HEK293 (cell line): ENCODE measurements at regions not wholly inside any gene's neighbourhood (a gene's known extent, or its start where the extent isn't known, plus 50 kb on each side); places are given as distances from the start of the nearest gene placed in this dataset.

Source experiments
- CTCF ChIA-PET: fragments of 350-600 bp; formaldehyde crosslinking; extraction: SDS; loops from one replicate; lab custom pipeline; 2021; ENCODE audit warnings: antibody characterized with exemption; lab: Yijun Ruan, JAX
- POLR2A ChIA-PET: fragments of 300-600 bp; formaldehyde crosslinking; extraction: SDS; loops from one replicate; lab custom pipeline; 2020; ENCODE audit warnings: antibody characterized with exemption, inconsistent platforms; lab: Yijun Ruan, JAX
- H3K27ac ChIP-seq: fragments of 200-500 bp; sonication (Bioruptor generic); 2 replicates; pipeline ENCODE4 v1.5.1; 2014; ENCODE audit warnings: low read depth, low read length, control low read depth, inconsistent platforms; ENCODE audit errors: extremely low read depth
- H3K36me3 ChIP-seq, 2 experiments: fragments of 200-500 bp in 1 of 2; sonication (Bioruptor generic) in 1 of 2; 1 replicate in 1 of 2; 2 replicates in 1 of 2; pipeline ENCODE4 v1.5.1; 2014 to 2017; ENCODE audit warnings: inconsistent platforms in 2 of 2, low read length in 2 of 2; ENCODE audit not compliant: control insufficient read depth in 2 of 2, insufficient read depth in 1 of 2
- H3K4me1 ChIP-seq: fragments of 200-500 bp; sonication (Bioruptor generic); 2 replicates; pipeline ENCODE4 v1.5.1; 2014; ENCODE audit warnings: mild to moderate bottlenecking, low read length, inconsistent platforms; ENCODE audit not compliant: control insufficient read depth, insufficient read depth
- H3K4me3 ChIP-seq: 2 replicates; pipeline ENCODE4 v1.5.1; 2011; ENCODE audit warnings: low read depth, mild to moderate bottlenecking, control low read depth, low read length, moderate library complexity
- H3K9me3 ChIP-seq: fragments of 200-500 bp; sonication (Bioruptor generic); 2 replicates; pipeline ENCODE4 v1.5.1; 2014; ENCODE audit warnings: low read depth, low read length, inconsistent platforms; ENCODE audit not compliant: control insufficient read depth, insufficient read depth
- AEBP2 ChIP-seq: fragments of 450-650 bp; formaldehyde crosslinking; IDR thresholded peaks from 2 replicates; pipeline ENCODE4 v1.5.1; 2016; ENCODE audit warnings: missing biosample characterization, missing genetic modification characterization, borderline replicate concordance
- ATF2 ChIP-seq: fragments of 450-650 bp; formaldehyde crosslinking; IDR thresholded peaks from 2 replicates; pipeline ENCODE4 v1.5.1; 2016; ENCODE audit warnings: missing biosample characterization, missing genetic modification characterization, low read depth
- KLF10 ChIP-seq: fragments of 450-650 bp; IDR thresholded peaks from 2 replicates; pipeline ENCODE4 v1.5.1; 2018; ENCODE audit warnings: missing biosample characterization, mild to moderate bottlenecking, missing genetic modification characterization
- PRDM10 ChIP-seq: fragments of 450-650 bp; formaldehyde crosslinking; IDR thresholded peaks from 2 replicates; pipeline ENCODE4 v1.5.1; 2016; ENCODE audit warnings: missing biosample characterization, missing genetic modification characterization
- SCRT2 ChIP-seq: fragments of 450-650 bp; formaldehyde crosslinking; IDR thresholded peaks from 2 replicates; pipeline ENCODE4 v1.5.1; 2016; ENCODE audit warnings: missing biosample characterization, missing genetic modification characterization
- ZFP69B ChIP-seq: fragments of 450-650 bp; formaldehyde crosslinking; IDR thresholded peaks from 2 replicates; pipeline ENCODE4 v1.5.1; 2016; ENCODE audit warnings: missing biosample characterization, missing genetic modification characterization
- ZNF174 ChIP-seq: fragments of 450-650 bp; formaldehyde crosslinking; IDR thresholded peaks from 2 replicates; pipeline ENCODE4 v1.5.0; 2017; ENCODE audit warnings: missing biosample characterization, mild to moderate bottlenecking, missing genetic modification characterization
- ZNF19 ChIP-seq: fragments of 450-650 bp; formaldehyde crosslinking; IDR thresholded peaks from 2 replicates; pipeline ENCODE4; 2016; ENCODE audit warnings: missing biosample characterization, missing genetic modification characterization, low read depth
- ZNF24 ChIP-seq: fragments of 450-650 bp; formaldehyde crosslinking; IDR thresholded peaks from 2 replicates; pipeline ENCODE4 v1.5.1; 2016; ENCODE audit warnings: missing biosample characterization, missing genetic modification characterization
- ZNF302 ChIP-seq: fragments of 450-650 bp; formaldehyde crosslinking; IDR thresholded peaks from 2 replicates; pipeline ENCODE4 v1.5.1; 2016; ENCODE audit warnings: missing biosample characterization, missing genetic modification characterization, low read depth
- ZNF366 ChIP-seq: fragments of 450-650 bp; formaldehyde crosslinking; conservative IDR thresholded peaks from 2 replicates; pipeline ENCODE4 v1.5.1; 2016; ENCODE audit warnings: missing biosample characterization, missing genetic modification characterization
- ZNF391 ChIP-seq: fragments of 450-650 bp; formaldehyde crosslinking; IDR thresholded peaks from 2 replicates; pipeline ENCODE4 v1.5.1; 2016; ENCODE audit warnings: low read depth, missing biosample characterization, missing genetic modification characterization, borderline replicate concordance
- ZNF394 ChIP-seq: fragments of 450-650 bp; formaldehyde crosslinking; IDR thresholded peaks from 2 replicates; pipeline ENCODE4 v1.5.1; 2016; ENCODE audit warnings: missing biosample characterization, missing genetic modification characterization, mild to moderate bottlenecking, moderate library complexity, borderline replicate concordance
- ZNF530 ChIP-seq: fragments of 450-650 bp; formaldehyde crosslinking; IDR thresholded peaks from 2 replicates; pipeline ENCODE4 v1.5.1; 2016; ENCODE audit warnings: low read depth, missing biosample characterization, missing genetic modification characterization
- ZNF544 ChIP-seq: fragments of 450-650 bp; formaldehyde crosslinking; IDR thresholded peaks from 2 replicates; pipeline ENCODE4 v1.5.0; 2017; ENCODE audit warnings: missing biosample characterization, missing genetic modification characterization
- ZNF548 ChIP-seq: fragments of 450-650 bp; formaldehyde crosslinking; IDR thresholded peaks from 2 replicates; pipeline ENCODE4 v1.5.1; 2016; ENCODE audit warnings: missing biosample characterization, missing genetic modification characterization
- ZNF580 ChIP-seq: fragments of 450-650 bp; formaldehyde crosslinking; IDR thresholded peaks from 2 replicates; pipeline ENCODE4 v1.5.1; 2016; ENCODE audit warnings: missing biosample characterization, missing genetic modification characterization
- ZNF623 ChIP-seq: fragments of 450-650 bp; formaldehyde crosslinking; IDR thresholded peaks from 2 replicates; pipeline ENCODE4 v1.5.1; 2016; ENCODE audit warnings: missing biosample characterization, missing genetic modification characterization
- ZNF670 ChIP-seq: fragments of 450-650 bp; formaldehyde crosslinking; IDR thresholded peaks from 2 replicates; pipeline ENCODE4 v1.5.1; 2016; ENCODE audit warnings: missing biosample characterization, missing genetic modification characterization, low read depth

- Histone ChIP-seq H3K27ac (no peak overlapping the region), H3K4me1 (no peaks in the 10 kb centered on the region), H3K9me3 (no peaks in the 10 kb centered on the region), H3K36me3 (no peaks in the 10 kb centered on the region), H3K4me3 (no peak overlapping the region)
- ChIA-PET POLR2A (no interaction called here), CTCF (interaction anchor here (0.6 to 0.9 kb wide), 3 partner anchors 13 to 477 kb away, joined by 3 read pairs; no protein-coding TSS in a partner anchor)
- TF ChIP-seq SCRT2 (tag by site-specific recombination), result peak; percentile 35; the same call in 1 of the 2 replicates
- TF ChIP-seq ZNF670, result no peak
- no peak for TF ChIP-seq ZFP69B
Observed at GRCh38 chr6:40708049-40708448, 120.9 kb upstream of the LRFN2 start.

GRCh38 chr6:40706178-40706577 is 119.0 kb upstream of the LRFN2 start:
- Histone ChIP-seq H3K36me3 (no peaks in the 10 kb centered on the region), H3K4me1 (no peaks in the 10 kb centered on the region), H3K9me3 (no peaks in the 10 kb centered on the region), H3K4me3 (no peak overlapping the region), H3K27ac (no peak overlapping the region)
- CTCF ChIA-PET, result interaction anchor here (0.5 to 0.8 kb wide), 2 partner anchors 12 to 397 kb away, joined by 3 read pairs; no protein-coding TSS in a partner anchor
- POLR2A ChIA-PET, result no interaction called here
- TF ChIP-seq ZNF394 (tag by site-specific recombination) (no peak), ZNF391 (no peak), ZNF24 (tag by site-specific recombination) (no peak), ZNF623 (no peak)

GRCh38 chr6:40705354-40705753 is 118.2 kb upstream of the LRFN2 start:
- Histone ChIP-seq H3K27ac (no peak overlapping the region), H3K36me3 (no peaks in the 10 kb centered on the region), H3K4me3 (no peak overlapping the region), H3K9me3 (no peaks in the 10 kb centered on the region), H3K4me1 (no peaks in the 10 kb centered on the region)
- ChIA-PET CTCF (no interaction called here), POLR2A (no interaction called here)
- no peak for TF ChIP-seq ZNF580 (tag by site-specific recombination)
- no peak for TF ChIP-seq ZNF544 (tag by site-specific recombination)
- TF ChIP-seq ZNF548 (tag by site-specific recombination), result no peak
- no peak for TF ChIP-seq KLF10 (tag by site-specific recombination)
- no peak for TF ChIP-seq ZNF530 (tag by site-specific recombination)
- no peak for TF ChIP-seq ZNF19
- no peak for TF ChIP-seq ATF2 (tag by site-specific recombination)
- TF ChIP-seq ZNF302 (tag by site-specific recombination), result no peak
- TF ChIP-seq ZNF623, result no peak
- no peak for TF ChIP-seq AEBP2
- no peak for TF ChIP-seq PRDM10 (tag by site-specific recombination)
- no peak for TF ChIP-seq ZNF174 (tag by site-specific recombination)
- no peak for TF ChIP-seq ZNF366 (tag by site-specific recombination)
